ENCODE measurements at regions not wholly inside any gene's neighbourhood (a gene's known extent, or its start where the extent isn't known, plus 50 kb on each side); places are given as distances from the start of the nearest gene placed in this dataset.

GRCh38 chr2:238523158-238524110, 96.7 kb downstream of the ASB1 start:
- TF ChIP-seq CTCF (IDR thresholded peaks at IDR 0.05) (peak in 4 of 6 experiments; percentile 4 to 28 (median 13)), POLR2A (IDR thresholded peaks at IDR 0.05) (no peak)
